A549 (cell line): ENCODE measurements at regions not wholly inside any gene's neighbourhood (a gene's known extent, or its start where the extent isn't known, plus 50 kb on each side); places are given as distances from the start of the nearest gene placed in this dataset.

Experiments
- ATAC-seq, 2 experiments: fragments of 200-7000 bp in 1 of 2; fragments of >200 bp in 1 of 2; cut with Nextera tagmentation in 1 of 2; cut with Tn5 transposase in 1 of 2; 3 replicates each; pipeline versions ENCODE4 v1.8.0 to v1.9.1; 2018 to 2020; ENCODE audit warnings: mild to moderate bottlenecking in 1 of 2, moderate library complexity in 1 of 2
- CTCF ChIA-PET: fragments of 300-600 bp; sonication (Branson Sonifier 250); formaldehyde crosslinking; extraction: SDS; loops from one replicate; lab custom pipeline; 2021; ENCODE audit warnings: antibody characterized with exemption, inconsistent platforms; lab: Yijun Ruan, JAX
- POLR2A ChIA-PET: fragments of 350-600 bp; formaldehyde crosslinking; extraction: SDS; loops from one replicate; lab custom pipeline; 2021; ENCODE audit warnings: antibody characterized with exemption, inconsistent platforms; lab: Yijun Ruan, JAX
- DNase-seq, 2 experiments: peaks; one replicate each; pipeline versions ENCODE4 v3.0.0 to v3.0.0-alpha.2; 2011 to 2016; ENCODE audit warnings: low read depth in 1 of 2, low spot score in 1 of 2
- FAIRE-seq: peaks from 2 replicates; lab custom pipeline; 2011; peaks lifted over from hg19 to GRCh38; lab: Jason Lieb, UNC
- H3K27ac ChIP-seq, 2 experiments: fragments of >200 bp; sonication (Bioruptor Twin); formaldehyde crosslinking; 3 replicates each; pipeline ENCODE4 v1.5.1; 2016 to 2017
- H3K4me1 ChIP-seq: fragments of >200 bp; sonication (Bioruptor Twin); formaldehyde crosslinking; 3 replicates; pipeline ENCODE4 v1.6.1; 2016
- H3K4me2 ChIP-seq: fragments of >200 bp; sonication (Bioruptor Twin); formaldehyde crosslinking; 3 replicates; pipeline ENCODE4 v1.6.1; 2016
- H3K4me3 ChIP-seq: fragments of >200 bp; sonication (Bioruptor Twin); formaldehyde crosslinking; 3 replicates; pipeline ENCODE4 v1.5.1; 2016
- H3K9me3 ChIP-seq: fragments of >200 bp; sonication (Bioruptor Twin); formaldehyde crosslinking; 3 replicates; pipeline ENCODE4 v1.6.1; 2016
- BHLHE40 ChIP-seq: IDR thresholded peaks from 2 replicates; pipeline ENCODE4 v1.6.1; 2012; ENCODE audit warnings: low read depth, low read length, inconsistent platforms
- CBX2 ChIP-seq: fragments of 200-600 bp; sonication (generic); IDR thresholded peaks from 2 replicates; pipeline ENCODE4 v1.6.1; 2016; ENCODE audit warnings: low read depth, mild to moderate bottlenecking, borderline replicate concordance
- CHD4 ChIP-seq: fragments of 200-600 bp; sonication (generic); IDR thresholded peaks from 2 replicates; pipeline ENCODE4 v1.6.1; 2016; ENCODE audit warnings: antibody characterized with exemption, mild to moderate bottlenecking, borderline replicate concordance
- HEYL ChIP-seq: fragments of 250-450 bp; sonication (Bioruptor Pico); IDR thresholded peaks from 2 replicates; pipeline ENCODE4 v1.8.0; 2021; ENCODE audit warnings: mild to moderate bottlenecking, moderate library complexity
- JUN ChIP-seq, 2 experiments: fragments of >200 bp; sonication (Bioruptor Twin); formaldehyde crosslinking; IDR thresholded peaks; 2 replicates in 1 of 2; 3 replicates in 1 of 2; pipeline ENCODE4 v1.6.1; 2016 to 2017
- JUNB ChIP-seq: fragments of >200 bp; sonication (Bioruptor Twin); formaldehyde crosslinking; IDR thresholded peaks from 2 replicates; pipeline ENCODE4 v1.6.1; 2016
- MAFK ChIP-seq: fragments of 450-650 bp; IDR thresholded peaks from 2 replicates; pipeline ENCODE4 v1.6.1; 2014; ENCODE audit not compliant: partially characterized antibody
- NPAS2 ChIP-seq: fragments of 250-450 bp; sonication (Bioruptor Pico); IDR thresholded peaks from 2 replicates; pipeline ENCODE4 v1.8.0; 2022; ENCODE audit warnings: mild to moderate bottlenecking, moderate library complexity, borderline replicate concordance
- PHF8 ChIP-seq: fragments of 200-600 bp; sonication (generic); IDR thresholded peaks from 2 replicates; pipeline ENCODE4 v1.6.1; 2016; ENCODE audit warnings: low read depth, mild to moderate bottlenecking, antibody characterized with exemption, moderate library complexity, borderline replicate concordance
- RARB ChIP-seq: fragments of 250-450 bp; sonication (Bioruptor Pico); IDR thresholded peaks from 2 replicates; pipeline ENCODE4 v1.8.0; 2021; ENCODE audit warnings: mild to moderate bottlenecking, moderate library complexity
- RNF2 ChIP-seq: fragments of 200-600 bp; sonication (generic); IDR thresholded peaks from 2 replicates; pipeline ENCODE4 v1.6.1; 2016; ENCODE audit warnings: low read depth, mild to moderate bottlenecking, antibody characterized with exemption, moderate library complexity, borderline replicate concordance
- SMC3 ChIP-seq: fragments of >200 bp; sonication (Bioruptor Twin); formaldehyde crosslinking; IDR thresholded peaks from 3 replicates; pipeline ENCODE4 v1.6.1; 2018; ENCODE audit warnings: inconsistent platforms
- SREBF2 ChIP-seq: fragments of 450-650 bp; IDR thresholded peaks from 2 replicates; pipeline ENCODE4 v1.6.1; 2014; ENCODE audit warnings: mild to moderate bottlenecking, moderate library complexity
- TFCP2L1 ChIP-seq: fragments of 250-450 bp; sonication (Bioruptor Pico); IDR thresholded peaks from 2 replicates; pipeline ENCODE4 v1.5.0; 2021; ENCODE audit warnings: mild to moderate bottlenecking
- ZFP36 ChIP-seq: fragments of 450-650 bp; IDR thresholded peaks from 2 replicates; pipeline ENCODE4 v1.6.1; 2014; ENCODE audit warnings: borderline replicate concordance; ENCODE audit not compliant: partially characterized antibody
- WGBS: methylation state at CpG from one replicate; pipeline ENCODE4 v1.1.6; 2017; ENCODE audit errors: missing lambda C conversion rate; 5-methylcytosine and 5-hydroxymethylcytosine counted together
- TF ChIP-seq, protein P1 (sequence below): fragments of >200 bp; sonication (Bioruptor Twin); formaldehyde crosslinking; IDR thresholded peaks from 3 replicates; pipeline ENCODE4 v1.5.1; 2016
- TF ChIP-seq, protein P2 (sequence below): fragments of >200 bp; sonication (Bioruptor Twin); formaldehyde crosslinking; IDR thresholded peaks from 3 replicates; pipeline ENCODE4 v1.6.1; 2016

DNA sequence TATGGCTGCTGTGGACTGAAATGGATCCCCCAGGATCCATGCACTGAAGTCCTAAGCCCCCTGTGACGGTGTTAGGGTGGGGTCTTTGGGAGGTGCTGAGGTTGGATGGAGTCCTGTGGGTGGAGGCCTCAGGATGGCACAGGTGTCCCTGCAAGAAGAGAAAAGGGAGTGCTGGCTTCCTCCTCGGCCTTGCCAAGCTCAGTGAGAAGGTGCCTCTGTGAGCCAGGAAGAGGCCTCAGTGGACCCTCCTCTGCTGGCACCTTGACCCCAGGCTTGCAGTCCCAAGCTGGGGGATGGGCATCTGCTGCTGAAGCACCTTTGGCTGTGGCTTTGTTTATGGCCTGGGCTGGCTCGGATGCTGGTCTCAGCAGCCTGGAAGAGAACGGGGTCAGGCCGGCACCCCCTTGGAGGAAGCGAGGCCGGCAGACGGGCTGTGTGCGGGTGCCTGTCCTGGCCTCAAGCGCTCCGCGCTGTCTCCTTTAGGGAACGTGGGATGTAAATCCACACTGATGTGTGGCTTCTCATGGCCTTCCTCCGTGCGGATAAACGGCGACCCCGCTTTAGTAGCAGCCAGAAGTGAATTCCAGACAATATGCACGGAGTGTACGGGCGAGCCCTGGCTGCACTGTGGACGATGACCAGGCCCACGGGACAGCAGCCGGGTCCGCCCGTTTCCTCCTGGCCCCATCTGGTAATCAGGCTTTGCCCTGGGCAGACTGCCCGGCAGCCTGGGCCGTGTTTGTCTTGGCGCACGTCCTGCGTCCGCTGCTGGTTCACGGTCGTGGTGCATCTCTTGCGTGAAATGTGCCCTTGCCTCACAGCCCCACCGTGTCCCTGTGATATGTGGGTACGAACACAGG, 182.6 kb downstream of the ERMARD start:
- ATAC-seq (no peak), FAIRE-seq (no peak), DNase-seq (no peak)
- Histone ChIP-seq H3K4me1 (no peaks in the 10 kb centered on the region), H3K4me2 (no peak overlapping the region), H3K27ac (no peak overlapping the region), H3K9me3 (no peaks in the 10 kb centered on the region), H3K4me3 (no peak overlapping the region)
- no peak for TF ChIP-seq SMC3
- ChIA-PET POLR2A (no interaction called here), CTCF (no interaction called here)
- WGBS, result 78% methylated on average over 28 of the region's 37 CpGs

DNA sequence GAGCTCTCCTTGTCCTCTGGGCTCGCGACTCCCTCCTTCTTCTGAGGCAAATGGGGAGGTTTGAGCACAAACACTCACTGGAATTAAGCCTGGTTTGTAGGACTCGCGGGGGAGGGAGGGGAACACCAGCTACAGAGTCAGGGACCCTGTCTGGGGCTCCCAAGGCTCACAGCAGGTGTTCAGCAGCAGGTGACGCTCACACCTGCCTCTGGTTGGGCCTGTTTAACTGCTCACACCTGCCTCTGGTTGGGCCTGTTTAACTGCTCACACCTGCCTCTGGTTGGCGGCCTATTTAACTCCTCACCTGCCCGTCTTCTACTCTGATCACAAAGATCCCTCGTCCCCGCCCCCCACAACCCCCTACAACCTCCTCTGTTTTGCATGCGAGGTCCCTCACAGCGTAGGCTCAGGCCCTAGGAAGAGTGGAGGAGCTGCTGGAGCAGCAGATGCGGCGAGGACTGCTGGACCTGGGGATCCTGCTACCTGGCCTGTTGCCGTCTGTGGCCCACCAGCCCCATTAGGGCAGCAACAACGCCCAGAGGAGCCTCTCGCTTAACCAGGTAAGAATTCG, 181.9 kb downstream of the ERMARD start:
- no peak for FAIRE-seq
- POLR2A ChIA-PET, result no interaction called here
- Histone ChIP-seq H3K9me3 (no peaks in the 10 kb centered on the region), H3K27ac (no peak overlapping the region), H3K4me3 (no peak overlapping the region), H3K4me2 (no peak overlapping the region)
- WGBS, result 95% methylated on average over 4 of the region's 17 CpGs
- TF ChIP-seq, protein P1, sequence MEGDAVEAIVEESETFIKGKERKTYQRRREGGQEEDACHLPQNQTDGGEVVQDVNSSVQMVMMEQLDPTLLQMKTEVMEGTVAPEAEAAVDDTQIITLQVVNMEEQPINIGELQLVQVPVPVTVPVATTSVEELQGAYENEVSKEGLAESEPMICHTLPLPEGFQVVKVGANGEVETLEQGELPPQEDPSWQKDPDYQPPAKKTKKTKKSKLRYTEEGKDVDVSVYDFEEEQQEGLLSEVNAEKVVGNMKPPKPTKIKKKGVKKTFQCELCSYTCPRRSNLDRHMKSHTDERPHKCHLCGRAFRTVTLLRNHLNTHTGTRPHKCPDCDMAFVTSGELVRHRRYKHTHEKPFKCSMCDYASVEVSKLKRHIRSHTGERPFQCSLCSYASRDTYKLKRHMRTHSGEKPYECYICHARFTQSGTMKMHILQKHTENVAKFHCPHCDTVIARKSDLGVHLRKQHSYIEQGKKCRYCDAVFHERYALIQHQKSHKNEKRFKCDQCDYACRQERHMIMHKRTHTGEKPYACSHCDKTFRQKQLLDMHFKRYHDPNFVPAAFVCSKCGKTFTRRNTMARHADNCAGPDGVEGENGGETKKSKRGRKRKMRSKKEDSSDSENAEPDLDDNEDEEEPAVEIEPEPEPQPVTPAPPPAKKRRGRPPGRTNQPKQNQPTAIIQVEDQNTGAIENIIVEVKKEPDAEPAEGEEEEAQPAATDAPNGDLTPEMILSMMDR, result no peak
- TF ChIP-seq SREBF2, result no peak
- TF ChIP-seq BHLHE40, result no peak
- no peak for TF ChIP-seq TFCP2L1 (CRISPR knock-in tag)
- TF ChIP-seq CBX2, result no peak
- TF ChIP-seq RARB, result no peak
- TF ChIP-seq MAFK, result no peak
- no peak for TF ChIP-seq PHF8
- no peak for TF ChIP-seq HEYL (CRISPR knock-in tag)
- no peak for TF ChIP-seq RNF2
- TF ChIP-seq NPAS2 (CRISPR knock-in tag), result no peak
- TF ChIP-seq JUNB, result no peak
- no peak for TF ChIP-seq ZFP36
- TF ChIP-seq, protein P2, sequence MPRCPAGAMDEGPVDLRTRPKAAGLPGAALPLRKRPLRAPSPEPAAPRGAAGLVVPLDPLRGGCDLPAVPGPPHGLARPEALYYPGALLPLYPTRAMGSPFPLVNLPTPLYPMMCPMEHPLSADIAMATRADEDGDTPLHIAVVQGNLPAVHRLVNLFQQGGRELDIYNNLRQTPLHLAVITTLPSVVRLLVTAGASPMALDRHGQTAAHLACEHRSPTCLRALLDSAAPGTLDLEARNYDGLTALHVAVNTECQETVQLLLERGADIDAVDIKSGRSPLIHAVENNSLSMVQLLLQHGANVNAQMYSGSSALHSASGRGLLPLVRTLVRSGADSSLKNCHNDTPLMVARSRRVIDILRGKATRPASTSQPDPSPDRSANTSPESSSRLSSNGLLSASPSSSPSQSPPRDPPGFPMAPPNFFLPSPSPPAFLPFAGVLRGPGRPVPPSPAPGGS, result no peak
- TF ChIP-seq, all 56 proteins: peak for 0
- no peak for DNase-seq
- no peaks in the 10 kb centered on the region for H3K4me1 ChIP-seq
- ATAC-seq, result no peak
- CTCF ChIA-PET, result interaction anchor here (1.9 kb wide), 1 partner anchor 17 kb away, joined by 4 read pairs; no protein-coding TSS in a partner anchor

DNA sequence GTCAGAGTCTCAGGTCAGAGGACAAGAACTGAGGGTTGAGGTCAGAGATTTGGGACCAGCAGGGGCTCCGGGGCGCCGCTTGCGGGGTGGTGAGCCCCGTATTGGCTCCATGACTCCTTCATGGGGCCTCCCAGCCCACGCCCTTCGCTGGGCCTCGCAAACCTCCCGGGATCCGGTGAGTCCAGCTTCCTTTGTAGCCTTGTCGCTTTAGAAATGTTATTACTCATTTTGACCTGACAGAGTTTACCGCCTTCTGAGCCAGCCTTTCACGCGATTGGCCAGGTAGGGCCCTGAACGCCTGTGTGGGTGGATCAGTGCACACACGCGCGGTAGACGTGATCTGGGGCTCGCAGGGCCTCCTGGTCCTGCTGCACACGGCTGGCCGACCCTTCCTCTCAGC, 181.1 kb downstream of the ERMARD start:
- Histone ChIP-seq H3K4me2 (no peak overlapping the region), H3K27ac (no peak overlapping the region), H3K4me3 (no peak overlapping the region), H3K4me1 (no peaks in the 10 kb centered on the region), H3K9me3 (no peaks in the 10 kb centered on the region)
- WGBS, result 68% methylated on average over 11 of the region's 22 CpGs
- no peak for FAIRE-seq
- TF ChIP-seq JUN (IDR thresholded peaks at IDR 0.05), result no peak
- CTCF ChIA-PET, result interaction anchor here (1.9 kb wide), 1 partner anchor 18 kb away, joined by 4 read pairs; no protein-coding TSS in a partner anchor
- POLR2A ChIA-PET, result no interaction called here
- no peak for ATAC-seq
- DNase-seq, result no peak

DNA sequence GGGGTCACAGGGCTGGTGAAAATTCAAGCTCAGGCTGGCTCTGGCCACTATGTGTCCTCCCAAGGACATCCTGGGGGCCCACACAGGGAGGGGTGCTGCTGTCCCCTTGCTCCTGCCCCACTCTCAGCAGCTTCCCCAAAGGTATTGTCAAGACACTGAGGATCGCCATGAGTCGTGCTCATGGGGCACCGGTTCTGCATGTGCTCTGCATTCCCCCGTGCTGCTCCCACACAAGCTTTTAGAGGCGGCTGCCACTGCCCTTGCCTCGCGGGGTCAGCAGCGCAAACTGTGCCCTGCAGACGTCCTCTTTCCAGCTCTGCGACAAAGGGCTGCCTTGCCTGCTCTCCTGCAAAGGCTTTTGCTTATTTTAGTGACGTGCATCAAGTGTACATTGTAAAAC, 179.8 kb downstream of the ERMARD start:
- 52% methylated on average over 9 of the region's 11 CpGs for WGBS
- ATAC-seq, result no peak
- CTCF ChIA-PET, result interaction anchor here (0.6 to 0.7 kb wide), 2 partner anchors 9 to 131 kb away, joined by 4 to 5 read pairs; no protein-coding TSS in a partner anchor

More for the DNA sequence above, 179.8 kb downstream of the ERMARD start:
- DNase-seq, result no peak
- Histone ChIP-seq H3K4me2 (no peak overlapping the region), H3K4me3 (no peak overlapping the region), H3K9me3 (no peaks in the 10 kb centered on the region), H3K27ac (no peak overlapping the region), H3K4me1 (no peaks in the 10 kb centered on the region)
- FAIRE-seq, result no peak
- TF ChIP-seq CHD4, result no peak
- POLR2A ChIA-PET, result no interaction called here
